Thymus (tissue), 11 donors: ENCODE measurements at regions not wholly inside any gene's neighbourhood (a gene's known extent, or its start where the extent isn't known, plus 50 kb on each side); places are given as distances from the start of the nearest gene placed in this dataset.

ENCODE experiments used
- DNase-seq, 9 donors: peaks; one replicate each; pipeline ENCODE4 v3.0.0-alpha.2; 2013; ENCODE audit warnings: low spot score in 9 of 9, low read depth in 6 of 9, missing footprints in 1 of 9
- H3K27ac ChIP-seq, 2 donors: one replicate each; pipeline ENCODE4 v1.5.1; 2013; ENCODE audit warnings: control low read depth in 1 of 2, low read depth in 1 of 2, low read length in 1 of 2, mild to moderate bottlenecking in 1 of 2, moderate library complexity in 1 of 2
- H3K27me3 ChIP-seq, 2 donors: one replicate each; pipeline ENCODE4 v1.5.1; 2013; ENCODE audit warnings: low read length in 1 of 2; ENCODE audit not compliant: control insufficient read depth in 2 of 2, insufficient read depth in 1 of 2
- H3K36me3 ChIP-seq, 2 donors: one replicate each; pipeline ENCODE4 v1.5.1; 2013; ENCODE audit warnings: low read length in 1 of 2, mild to moderate bottlenecking in 1 of 2, moderate library complexity in 1 of 2; ENCODE audit not compliant: control insufficient read depth in 2 of 2, insufficient read depth in 2 of 2
- H3K4me1 ChIP-seq, 2 donors: one replicate each; pipeline ENCODE4 v1.5.1; 2013; ENCODE audit warnings: low read length in 2 of 2; ENCODE audit not compliant: control insufficient read depth in 2 of 2, insufficient read depth in 2 of 2
- H3K4me3 ChIP-seq, 2 donors: one replicate each; pipeline ENCODE4 v1.5.1; 2013; ENCODE audit warnings: low read length in 2 of 2, control low read depth in 1 of 2, mild to moderate bottlenecking in 1 of 2
- H3K9me3 ChIP-seq, 2 donors: one replicate each; pipeline ENCODE4 v1.5.1; 2013; ENCODE audit warnings: low read length in 1 of 2, mild to moderate bottlenecking in 1 of 2; ENCODE audit not compliant: control insufficient read depth in 2 of 2, insufficient read depth in 1 of 2
- WGBS: extraction: QIAGEN DNeasy Blood & Tissue Kit; methylation state at CpG from one replicate; pipeline ENCODE4 v1.1.7; 2013; 5-methylcytosine and 5-hydroxymethylcytosine counted together
- donor health status: healthy.

- H3K4me3 ChIP-seq, result no peak overlapping the region
- H3K9me3 ChIP-seq, result peaks cover 0 to 5% of the 10 kb centered on the region in 2 donors
- no peaks in the 10 kb centered on the region for H3K4me1 ChIP-seq
- H3K36me3 ChIP-seq, result no peaks in the 10 kb centered on the region
- WGBS, result 92% methylated on average over 3 of the region's 3 CpGs
- no peak overlapping the region for H3K27ac ChIP-seq
- DNase-seq, result no peak
- no peaks in the 10 kb centered on the region for H3K27me3 ChIP-seq
Observed at GRCh38 chr12:44961887-44962286, 85.8 kb upstream of the NELL2 start.

- H3K27ac ChIP-seq, result no peak overlapping the region
- no peak overlapping the region for H3K4me3 ChIP-seq
- H3K27me3 ChIP-seq, result no peaks in the 10 kb centered on the region
- no peaks in the 10 kb centered on the region for H3K4me1 ChIP-seq
- DNase-seq, result no peak
- 94% methylated on average over 3 of the region's 3 CpGs for WGBS
- H3K9me3 ChIP-seq, result peaks cover 0 to 5% of the 10 kb centered on the region in 2 donors
- H3K36me3 ChIP-seq, result no peaks in the 10 kb centered on the region
Observed at GRCh38 chr12:44960856-44961255, 84.7 kb upstream of the NELL2 start.

- WGBS, result 93% methylated on average over 3 of the region's 3 CpGs
- DNase-seq, result no peak
- H3K4me3 ChIP-seq, result no peak overlapping the region
- H3K27ac ChIP-seq, result no peak overlapping the region
- H3K27me3 ChIP-seq, result no peaks in the 10 kb centered on the region
- no peaks in the 10 kb centered on the region for H3K4me1 ChIP-seq
- no peaks in the 10 kb centered on the region for H3K36me3 ChIP-seq
- H3K9me3 ChIP-seq, result peaks cover 0 to 5% of the 10 kb centered on the region in 2 donors
Observed at GRCh38 chr12:44960423-44960822, 84.3 kb upstream of the NELL2 start.

GRCh38 chr12:44947163-44947562, 71.0 kb upstream of the NELL2 start:
- Histone ChIP-seq H3K27me3 (no peaks in the 10 kb centered on the region), H3K4me3 (no peak overlapping the region), H3K36me3 (no peaks in the 10 kb centered on the region), H3K27ac (no peak overlapping the region), H3K9me3 (no peaks in the 10 kb centered on the region), H3K4me1 (no peaks in the 10 kb centered on the region)
- no peak for DNase-seq
- WGBS, result 89% methylated on average over 1 of the region's 1 CpG

- Histone ChIP-seq H3K27ac (no peak overlapping the region), H3K27me3 (no peaks in the 10 kb centered on the region), H3K36me3 (no peaks in the 10 kb centered on the region), H3K9me3 (no peaks in the 10 kb centered on the region), H3K4me1 (no peaks in the 10 kb centered on the region), H3K4me3 (no peak overlapping the region)
- DNase-seq, result no peak
- WGBS, result 94% methylated on average over 5 of the region's 5 CpGs
Observed at GRCh38 chr12:44942714-44943113, 66.6 kb upstream of the NELL2 start.

- no peaks in the 10 kb centered on the region for H3K9me3 ChIP-seq
- no peaks in the 10 kb centered on the region for H3K4me1 ChIP-seq
- H3K27ac ChIP-seq, result no peak overlapping the region
- H3K27me3 ChIP-seq, result no peaks in the 10 kb centered on the region
- no peak overlapping the region for H3K4me3 ChIP-seq
- WGBS, result 40% methylated on average over 4 of the region's 4 CpGs
- peak in 6 of 9 donors; percentile 4 to 57 (median 32) for DNase-seq
- H3K36me3 ChIP-seq, result no peaks in the 10 kb centered on the region
Observed at GRCh38 chr12:44930972-44931600, 55.0 kb upstream of the NELL2 start.

- Histone ChIP-seq H3K27ac (no peak overlapping the region), H3K36me3 (no peaks in the 10 kb centered on the region), H3K4me3 (no peak overlapping the region), H3K9me3 (no peaks in the 10 kb centered on the region), H3K27me3 (no peaks in the 10 kb centered on the region), H3K4me1 (no peaks in the 10 kb centered on the region)
- WGBS, result 70% methylated on average over 3 of the region's 3 CpGs
- no peak for DNase-seq
Observed at GRCh38 chr12:44929236-44929885, 53.2 kb upstream of the NELL2 start.
